B cell (primary cell): ENCODE measurements at regions not wholly inside any gene's neighbourhood (a gene's known extent, or its start where the extent isn't known, plus 50 kb on each side); places are given as distances from the start of the nearest gene placed in this dataset.

Experiments used
- ATAC-seq: fragments of 200-7000 bp; cut with Tn5 transposase; one replicate; pipeline ENCODE4 v1.10.0; 2021; ENCODE audit warnings: low read depth, mild to moderate bottlenecking, moderate number of reproducible peaks, moderate library complexity
- CTCF ChIA-PET: fragments of 350-600 bp; sonication (Branson Sonifier 250); formaldehyde crosslinking; loops from one replicate; lab custom pipeline; 2021; ENCODE audit warnings: antibody characterized with exemption, inconsistent platforms; lab: Charles Lee
- POLR2A ChIA-PET: fragments of 350-600 bp; sonication (Branson Sonifier 250); formaldehyde crosslinking; loops from one replicate; lab custom pipeline; 2021; ENCODE audit warnings: antibody characterized with exemption; lab: Charles Lee
- DNase-seq: peaks from one replicate; pipeline ENCODE4 v3.0.0; 2013
- H2AFZ ChIP-seq: 2 replicates; pipeline ENCODE4 v1.6.1; 2012; ENCODE audit warnings: mild to moderate bottlenecking, low read depth, low read length; ENCODE audit not compliant: insufficient read depth, poor library complexity, severe bottlenecking
- H3K27ac ChIP-seq, 2 donors: 1 replicate in 1 of 2; 2 replicates in 1 of 2; pipeline ENCODE4 v1.5.1; 2012 to 2013; ENCODE audit warnings: low read length in 2 of 2, mild to moderate bottlenecking in 2 of 2, moderate library complexity in 1 of 2
- H3K27me3 ChIP-seq, 4 experiments: fragments of 200-600 bp in 1 of 4; sonication (generic) in 1 of 4; replicated peaks in 1 of 4; 1 replicate in 2 of 4; 2 replicates in 2 of 4; pipeline versions ENCODE4 v1.6.1 to v1.7.0; 2013 to 2016; ENCODE audit warnings: low read length in 3 of 4, mild to moderate bottlenecking in 2 of 4, mixed read lengths in 1 of 4, moderate library complexity in 1 of 4; ENCODE audit not compliant: insufficient read depth in 4 of 4, control insufficient read depth in 3 of 4; ENCODE audit errors: control extremely low read depth in 1 of 4
- H3K36me3 ChIP-seq, 2 experiments: replicated peaks in 1 of 2; 1 replicate in 1 of 2; 2 replicates in 1 of 2; pipeline versions ENCODE4 v1.6.1 to v1.7.1; 2013; ENCODE audit warnings: low read length in 1 of 2; ENCODE audit not compliant: insufficient read depth in 2 of 2, control insufficient read depth in 1 of 2; ENCODE audit errors: control extremely low read depth in 1 of 2, extremely low read depth in 1 of 2
- H3K4me1 ChIP-seq, 2 donors: fragments of 200-600 bp in 1 of 2; sonication (generic) in 1 of 2; 1 replicate in 1 of 2; 2 replicates in 1 of 2; pipeline versions ENCODE4 v1.5.1 to v1.6.1; 2013 to 2017; ENCODE audit warnings: low read length in 2 of 2; ENCODE audit not compliant: control insufficient read depth in 2 of 2, insufficient read depth in 2 of 2
- H3K4me2 ChIP-seq: replicated peaks from 2 replicates; pipeline ENCODE3; 2012; ENCODE audit warnings: mild to moderate bottlenecking, low read depth, low read length; ENCODE audit not compliant: poor library complexity, severe bottlenecking
- H3K4me3 ChIP-seq, 5 experiments: fragments of 200-600 bp in 1 of 5; sonication (generic) in 1 of 5; 1 replicate in 3 of 5; 2 replicates in 2 of 5; pipeline versions ENCODE4 v1.5.1 to v1.7.0; 2011 to 2016; ENCODE audit warnings: low read length in 4 of 5, mild to moderate bottlenecking in 4 of 5, low read depth in 2 of 5, control low read depth in 1 of 5, moderate library complexity in 1 of 5; ENCODE audit not compliant: insufficient read depth in 1 of 5; ENCODE audit errors: control extremely low read depth in 1 of 5, extremely low read depth in 1 of 5
- H3K79me2 ChIP-seq: fragments of 200-600 bp; sonication (generic); one replicate; pipeline ENCODE4 v1.6.0; 2016; ENCODE audit warnings: low read length; ENCODE audit not compliant: control insufficient read depth, insufficient read depth
- H3K9ac ChIP-seq: fragments of 200-600 bp; sonication (generic); 2 replicates; pipeline ENCODE4 v1.6.1; 2017; ENCODE audit warnings: mild to moderate bottlenecking, low read length, moderate library complexity
- H3K9me3 ChIP-seq, 3 donors: one replicate each; pipeline versions ENCODE4 v1.6.1 to v1.7.1; 2013; ENCODE audit warnings: low read length in 2 of 3; ENCODE audit not compliant: control insufficient read depth in 2 of 3, insufficient read depth in 1 of 3; ENCODE audit errors: control extremely low read depth in 1 of 3
- H4K20me1 ChIP-seq: 2 replicates; pipeline ENCODE4 v1.6.0; 2012; ENCODE audit warnings: mild to moderate bottlenecking, low read length; ENCODE audit not compliant: insufficient read depth, control insufficient read depth, poor library complexity, severe bottlenecking
- H3K27ac Mint-ChIP-seq: one replicate; pipeline ENCODE4 v1.8.0; 2021; ENCODE audit warnings: mixed read lengths
- H3K27me3 Mint-ChIP-seq: one replicate; pipeline ENCODE4 v1.8.0; 2021; ENCODE audit warnings: mixed read lengths
- H3K4me1 Mint-ChIP-seq: one replicate; pipeline ENCODE4 v1.8.0; 2021; ENCODE audit warnings: mixed read lengths
- H3K4me3 Mint-ChIP-seq: one replicate; pipeline ENCODE4 v1.8.0; 2021; ENCODE audit warnings: mixed read lengths
- H3K9me3 Mint-ChIP-seq: one replicate; pipeline ENCODE4 v1.8.0; 2022; ENCODE audit warnings: mixed read lengths; ENCODE audit not compliant: insufficient read depth
- EZH2 ChIP-seq: IDR thresholded peaks from 2 replicates; pipeline ENCODE4 v1.6.1; 2012; ENCODE audit warnings: borderline replicate concordance, low read depth, mild to moderate bottlenecking, moderate library complexity, low read length; ENCODE audit not compliant: insufficient read depth, poor library complexity, severe bottlenecking
- WGBS: methylation state at CpG from one replicate; pipeline ENCODE4 v1.1.5; 2013; ENCODE audit warnings: missing lambda C conversion rate; ENCODE audit not compliant: insufficient coverage; 5-methylcytosine and 5-hydroxymethylcytosine counted together
- intact Hi-C: fragments of 100-400 bp; cut with micrococcal nuclease; formaldehyde crosslinking; loops from one replicate; pipeline ENCODE4 v1.10.0; 2022
- TF ChIP-seq, protein P1 (sequence below): fragments of 200-600 bp; IDR thresholded peaks from one replicate; pipeline ENCODE4 v1.8.0; 2022; ENCODE audit warnings: antibody characterized with exemption, mild to moderate bottlenecking

DNA sequence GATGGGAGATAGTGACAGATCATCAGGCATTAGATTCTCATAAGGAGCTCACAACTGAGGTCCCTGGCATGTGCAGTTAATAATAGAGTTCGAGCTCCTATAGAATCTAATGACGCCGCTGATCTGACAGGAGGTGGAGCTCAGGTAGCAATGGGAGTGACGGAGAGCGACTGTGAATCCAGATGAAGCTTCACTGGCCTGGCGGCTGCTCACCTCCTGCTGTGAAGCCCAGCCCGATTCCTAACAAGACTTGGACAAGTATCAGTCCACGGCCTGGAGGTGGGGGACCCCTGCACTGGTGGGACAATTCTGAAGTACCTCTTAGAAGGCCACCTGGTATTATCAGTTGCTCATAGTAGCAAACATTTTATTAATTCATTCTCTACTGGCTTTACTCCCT, 377.9 kb upstream of the ITGA1 start:
- H3K4me1 Mint-ChIP-seq, result no peaks in the 10 kb centered on the region
- Histone ChIP-seq H3K4me3 (no peak overlapping the region), H3K9me3 (peaks cover 0 to 3% (median 0%) of the 10 kb centered on the region in 3 donors), H3K9ac (no peak overlapping the region), H3K79me2 (no peaks in the 10 kb centered on the region), H3K4me2 (no peak overlapping the region), H3K27me3 (no peaks in the 10 kb centered on the region), H2AFZ (no peak overlapping the region), H3K4me1 (no peaks in the 10 kb centered on the region), H4K20me1 (no peaks in the 10 kb centered on the region), H3K27ac (no peak overlapping the region), H3K36me3 (no peaks in the 10 kb centered on the region)
- TF ChIP-seq EZH2, result no peak
- TF ChIP-seq, protein P1, sequence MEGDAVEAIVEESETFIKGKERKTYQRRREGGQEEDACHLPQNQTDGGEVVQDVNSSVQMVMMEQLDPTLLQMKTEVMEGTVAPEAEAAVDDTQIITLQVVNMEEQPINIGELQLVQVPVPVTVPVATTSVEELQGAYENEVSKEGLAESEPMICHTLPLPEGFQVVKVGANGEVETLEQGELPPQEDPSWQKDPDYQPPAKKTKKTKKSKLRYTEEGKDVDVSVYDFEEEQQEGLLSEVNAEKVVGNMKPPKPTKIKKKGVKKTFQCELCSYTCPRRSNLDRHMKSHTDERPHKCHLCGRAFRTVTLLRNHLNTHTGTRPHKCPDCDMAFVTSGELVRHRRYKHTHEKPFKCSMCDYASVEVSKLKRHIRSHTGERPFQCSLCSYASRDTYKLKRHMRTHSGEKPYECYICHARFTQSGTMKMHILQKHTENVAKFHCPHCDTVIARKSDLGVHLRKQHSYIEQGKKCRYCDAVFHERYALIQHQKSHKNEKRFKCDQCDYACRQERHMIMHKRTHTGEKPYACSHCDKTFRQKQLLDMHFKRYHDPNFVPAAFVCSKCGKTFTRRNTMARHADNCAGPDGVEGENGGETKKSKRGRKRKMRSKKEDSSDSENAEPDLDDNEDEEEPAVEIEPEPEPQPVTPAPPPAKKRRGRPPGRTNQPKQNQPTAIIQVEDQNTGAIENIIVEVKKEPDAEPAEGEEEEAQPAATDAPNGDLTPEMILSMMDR, result no peak
- ATAC-seq, result no peak
- 96% methylated on average over 8 of the region's 8 CpGs for WGBS
- POLR2A ChIA-PET, result no interaction called here
- no peak overlapping the region for H3K27ac Mint-ChIP-seq
- DNase-seq, result no peak
- CTCF ChIA-PET, result no interaction called here
- H3K27me3 Mint-ChIP-seq, result no peaks in the 10 kb centered on the region
- no peaks in the 10 kb centered on the region for H3K9me3 Mint-ChIP-seq
- H3K4me3 Mint-ChIP-seq, result no peak overlapping the region
- intact Hi-C loops, result no loop called here

DNA sequence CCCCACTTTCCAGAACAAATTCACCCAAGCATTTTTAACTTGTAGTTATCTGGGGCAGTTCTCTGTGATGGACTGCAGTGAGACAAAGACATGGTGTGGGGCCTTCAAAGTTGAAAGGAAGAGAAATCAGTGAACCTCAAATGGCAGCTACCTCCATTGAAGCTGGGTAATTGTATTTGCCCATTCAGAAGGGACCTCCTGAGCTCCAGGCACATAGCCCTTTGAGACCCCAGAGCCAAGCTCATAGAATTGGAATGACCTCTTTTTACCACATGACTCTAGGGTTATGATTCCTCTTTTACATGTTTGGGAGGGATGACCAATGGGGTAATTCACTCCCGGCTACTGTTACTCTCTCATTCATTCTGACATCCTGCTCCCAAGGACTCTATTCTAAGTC, 368.4 kb upstream of the ITGA1 start:
- WGBS, result no CpG with 5 or more reads among the region's 1 CpG
- Histone ChIP-seq H3K9ac (no peak overlapping the region), H3K27me3 (no peaks in the 10 kb centered on the region), H3K36me3 (no peaks in the 10 kb centered on the region), H3K27ac (no peak overlapping the region), H3K4me1 (no peaks in the 10 kb centered on the region), H3K79me2 (no peaks in the 10 kb centered on the region), H3K4me3 (no peak overlapping the region), H4K20me1 (no peaks in the 10 kb centered on the region), H2AFZ (no peak overlapping the region), H3K9me3 (no peaks in the 10 kb centered on the region), H3K4me2 (no peak overlapping the region)
- Mint-ChIP-seq H3K27ac (no peak overlapping the region), H3K4me3 (no peak overlapping the region), H3K27me3 (no peaks in the 10 kb centered on the region), H3K4me1 (no peaks in the 10 kb centered on the region), H3K9me3 (peaks cover 2% of the 10 kb centered on the region)
- POLR2A ChIA-PET, result no interaction called here
- CTCF ChIA-PET, result no interaction called here
- no peak for ATAC-seq
- no peak for DNase-seq
- TF ChIP-seq EZH2, result no peak
- TF ChIP-seq, protein P1, result no peak
- intact Hi-C loops, result no loop called here
